ENCODE measurements at regions not wholly inside any gene's neighbourhood (a gene's known extent, or its start where the extent isn't known, plus 50 kb on each side); places are given as distances from the start of the nearest gene placed in this dataset.

- TF ChIP-seq CTCF (IDR thresholded peaks at IDR 0.05) (no peak), POLR2A (IDR thresholded peaks at IDR 0.05) (no peak)
These were observed 120.2 kb upstream of the FSTL4 start for GRCh38 chr5:133732536-133732935.

All from right lobe of liver (tissue), 4 donors.